T-cell (primary cell): ENCODE measurements at regions not wholly inside any gene's neighbourhood (a gene's known extent, or its start where the extent isn't known, plus 50 kb on each side); places are given as distances from the start of the nearest gene placed in this dataset.

Experiments used
- ATAC-seq, 4 experiments: fragments of 200-7000 bp in 3 of 4; fragments of 150-1000 bp in 1 of 4; cut with Tn5 transposase; replicated peaks in 1 of 4; 1 replicate in 3 of 4; 2 replicates in 1 of 4; pipeline ENCODE4 v1.10.0; 2021; ENCODE audit warnings: moderate library complexity in 3 of 4, mild to moderate bottlenecking in 2 of 4, moderate number of reproducible peaks in 1 of 4
- CTCF ChIA-PET, 2 donors: fragments of 300-600 bp; sonication (Branson Sonifier 250); formaldehyde crosslinking; loops; one replicate each; lab custom pipeline; 2022; ENCODE audit warnings: antibody characterized with exemption in 2 of 2; lab: Charles Lee
- POLR2A ChIA-PET, 2 donors: fragments of 300-600 bp; sonication (Branson Sonifier 250); formaldehyde crosslinking; loops; one replicate each; lab custom pipeline; 2022; ENCODE audit warnings: antibody characterized with exemption in 2 of 2; lab: Charles Lee
- DNase-seq, 35 experiments: peaks; one replicate each; pipeline versions ENCODE4 v3.0.0 to v3.0.0-alpha.2; 2013 to 2023
- H3K27ac ChIP-seq: one replicate; pipeline ENCODE4 v1.5.1; 2013; ENCODE audit warnings: low read length
- H3K27me3 ChIP-seq, 2 experiments: replicated peaks in 1 of 2; 1 replicate in 1 of 2; 2 replicates in 1 of 2; pipeline versions ENCODE4 v1.6.1 to v1.7.0; 2013; ENCODE audit warnings: low read length in 1 of 2, mixed read lengths in 1 of 2; ENCODE audit not compliant: control insufficient read depth in 2 of 2, insufficient read depth in 2 of 2; ENCODE audit errors: extremely low read depth in 1 of 2
- H3K36me3 ChIP-seq, 2 donors: 1 replicate in 1 of 2; 2 replicates in 1 of 2; pipeline versions ENCODE4 v1.6.1 to v1.7.0; 2013; ENCODE audit warnings: low read length in 1 of 2; ENCODE audit not compliant: control insufficient read depth in 2 of 2, insufficient read depth in 1 of 2; ENCODE audit errors: extremely low read depth in 1 of 2
- H3K4me1 ChIP-seq, 2 experiments: 1 replicate in 1 of 2; 2 replicates in 1 of 2; pipeline versions ENCODE4 v1.6.1 to v1.7.0; 2013; ENCODE audit warnings: low read length in 2 of 2, mixed read lengths in 1 of 2; ENCODE audit not compliant: insufficient read depth in 2 of 2, control insufficient read depth in 1 of 2; ENCODE audit errors: extremely low read depth in 1 of 2
- H3K4me3 ChIP-seq, 2 donors: 1 replicate in 1 of 2; 2 replicates in 1 of 2; pipeline versions ENCODE4 v1.5.1 to v1.7.0; 2013; ENCODE audit warnings: mild to moderate bottlenecking in 2 of 2, low read length in 1 of 2, moderate library complexity in 1 of 2; ENCODE audit not compliant: control insufficient read depth in 1 of 2; ENCODE audit errors: extremely low read depth in 1 of 2
- H3K9me3 ChIP-seq: 2 replicates; pipeline ENCODE4 v1.7.0; 2013
- H3K27ac Mint-ChIP-seq, 2 donors: one replicate each; pipeline ENCODE4 v1.8.0; 2020 to 2021; ENCODE audit warnings: mild to moderate bottlenecking in 2 of 2, mixed read lengths in 2 of 2
- H3K27me3 Mint-ChIP-seq, 2 donors: one replicate each; pipeline ENCODE4 v1.8.0; 2021 to 2022; ENCODE audit warnings: mixed read lengths in 2 of 2
- H3K36me3 Mint-ChIP-seq: one replicate; pipeline ENCODE4 v1.8.0; 2021; ENCODE audit warnings: mixed read lengths
- H3K4me1 Mint-ChIP-seq, 3 donors: one replicate each; pipeline ENCODE4 v1.8.0; 2020 to 2022; ENCODE audit warnings: mixed read lengths in 3 of 3, mild to moderate bottlenecking in 1 of 3
- H3K4me3 Mint-ChIP-seq, 3 donors: one replicate each; pipeline ENCODE4 v1.8.0; 2020 to 2022; ENCODE audit warnings: mild to moderate bottlenecking in 3 of 3, mixed read lengths in 3 of 3, moderate library complexity in 3 of 3
- H3K9me3 Mint-ChIP-seq, 3 donors: one replicate each; pipeline ENCODE4 v1.8.0; 2020 to 2022; ENCODE audit warnings: mixed read lengths in 3 of 3
- WGBS: methylation state at CpG from one replicate; pipeline ENCODE4 v1.1.5; 2013; ENCODE audit warnings: missing lambda C conversion rate; ENCODE audit not compliant: insufficient coverage; 5-methylcytosine and 5-hydroxymethylcytosine counted together

- no peak for ATAC-seq
These were observed 190.3 kb upstream of the SLC8A1 start for GRCh38 chr2:40642237-40642636.

GRCh38 chr2:40642726-40643125, 190.8 kb upstream of the SLC8A1 start:
- ATAC-seq (no peak), DNase-seq (no peak)
- no peaks in the 10 kb centered on the region for H3K36me3 ChIP-seq
- WGBS = no CpG with 5 or more reads among the region's 2 CpGs
- Mint-ChIP-seq H3K27me3 (no peaks in the 10 kb centered on the region), H3K9me3 (peaks cover 0 to 5% (median 2%) of the 10 kb centered on the region in 3 donors), H3K4me1 (no peaks in the 10 kb centered on the region), H3K27ac (no peak overlapping the region), H3K4me3 (no peak overlapping the region), H3K36me3 (no peaks in the 10 kb centered on the region)
- no peaks in the 10 kb centered on the region for H3K27me3 ChIP-seq
- no peak overlapping the region for H3K4me3 ChIP-seq
- no peaks in the 10 kb centered on the region for H3K4me1 ChIP-seq
- ChIA-PET POLR2A (no interaction called here), CTCF (no interaction called here)
- no peak overlapping the region for H3K27ac ChIP-seq
- no peaks in the 10 kb centered on the region for H3K9me3 ChIP-seq

More at GRCh38 chr2:40642237-40642636, 190.3 kb upstream of the SLC8A1 start:
- Histone ChIP-seq H3K27ac (no peak overlapping the region), H3K27me3 (no peaks in the 10 kb centered on the region), H3K9me3 (no peaks in the 10 kb centered on the region), H3K4me1 (no peaks in the 10 kb centered on the region), H3K4me3 (no peak overlapping the region), H3K36me3 (no peaks in the 10 kb centered on the region)
- no peaks in the 10 kb centered on the region for H3K27me3 Mint-ChIP-seq
- no peak overlapping the region for H3K27ac Mint-ChIP-seq
- CTCF ChIA-PET = no interaction called here
- H3K36me3 Mint-ChIP-seq = no peaks in the 10 kb centered on the region
- no CpG with 5 or more reads among the region's 1 CpG for WGBS
- peaks cover 0 to 5% (median 2%) of the 10 kb centered on the region in 3 donors for H3K9me3 Mint-ChIP-seq
- H3K4me1 Mint-ChIP-seq = no peaks in the 10 kb centered on the region
- POLR2A ChIA-PET = no interaction called here
- DNase-seq = no peak
- no peak overlapping the region for H3K4me3 Mint-ChIP-seq

DNA sequence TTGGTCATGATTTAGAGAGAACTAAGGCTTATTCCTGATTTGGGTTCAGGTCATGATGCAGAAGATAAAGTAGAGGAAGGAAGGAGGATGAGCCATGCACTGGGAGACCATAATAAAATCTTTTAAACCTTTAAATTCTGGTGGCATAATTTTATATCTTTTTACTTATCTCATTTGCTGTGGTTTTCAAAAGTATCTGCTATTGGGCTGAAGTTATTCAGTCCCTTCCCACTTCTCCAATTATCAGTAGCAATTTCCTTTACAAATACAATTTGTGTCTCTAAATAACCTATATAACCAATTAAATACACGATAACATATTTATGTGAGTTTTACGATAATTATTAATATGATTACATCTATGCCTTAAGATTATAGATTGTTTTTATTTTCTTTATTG, 194.8 kb upstream of the SLC8A1 start:
- ChIA-PET CTCF (no interaction called here), POLR2A (no interaction called here)
- no peak for ATAC-seq
- Mint-ChIP-seq H3K4me1 (no peaks in the 10 kb centered on the region), H3K4me3 (no peak overlapping the region), H3K9me3 (peaks cover 0 to 5% (median 2%) of the 10 kb centered on the region in 3 donors), H3K36me3 (no peaks in the 10 kb centered on the region), H3K27ac (no peak overlapping the region), H3K27me3 (no peaks in the 10 kb centered on the region)
- Histone ChIP-seq H3K9me3 (no peaks in the 10 kb centered on the region), H3K27ac (no peak overlapping the region), H3K36me3 (no peaks in the 10 kb centered on the region), H3K4me3 (no peak overlapping the region), H3K4me1 (no peaks in the 10 kb centered on the region), H3K27me3 (no peaks in the 10 kb centered on the region)
- no peak for DNase-seq
- WGBS = no CpG with 5 or more reads among the region's 2 CpGs

GRCh38 chr2:40652155-40652554, 200.3 kb upstream of the SLC8A1 start:
- WGBS = no CpG with 5 or more reads among the region's 5 CpGs
- Histone ChIP-seq H3K27ac (no peak overlapping the region), H3K27me3 (no peaks in the 10 kb centered on the region), H3K9me3 (no peaks in the 10 kb centered on the region), H3K4me1 (no peaks in the 10 kb centered on the region), H3K36me3 (no peaks in the 10 kb centered on the region), H3K4me3 (no peak overlapping the region)
- DNase-seq = no peak
- no peak overlapping the region for H3K27ac Mint-ChIP-seq
- ChIA-PET POLR2A (no interaction called here), CTCF (no interaction called here)
- ATAC-seq = no peak
- no peaks in the 10 kb centered on the region for H3K4me1 Mint-ChIP-seq
- H3K9me3 Mint-ChIP-seq = no peaks in the 10 kb centered on the region
- H3K36me3 Mint-ChIP-seq = no peaks in the 10 kb centered on the region
- no peaks in the 10 kb centered on the region for H3K27me3 Mint-ChIP-seq
- H3K4me3 Mint-ChIP-seq = no peak overlapping the region

DNA sequence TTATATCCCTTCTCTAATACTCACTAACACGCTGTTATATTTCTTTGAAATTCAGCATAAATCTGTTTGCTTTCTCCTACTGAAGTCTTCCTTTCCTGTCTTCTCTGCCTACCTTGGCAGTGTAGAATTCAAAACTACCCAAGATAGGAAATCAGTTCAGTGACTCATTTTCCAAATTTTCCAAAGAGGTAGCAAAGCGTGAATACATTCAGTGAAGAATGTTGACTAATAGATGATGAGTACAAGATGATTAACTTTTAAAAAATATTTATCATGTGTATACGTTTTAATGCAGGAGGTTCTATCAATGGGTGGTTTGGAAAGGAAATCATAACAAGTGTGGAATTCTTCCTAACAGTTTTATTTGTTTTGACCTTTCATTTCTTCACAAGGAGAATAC, 201.9 kb upstream of the SLC8A1 start:
- no peaks in the 10 kb centered on the region for H3K4me1 Mint-ChIP-seq
- ChIA-PET POLR2A (no interaction called here), CTCF (no interaction called here)
- no peak overlapping the region for H3K27ac ChIP-seq
- H3K36me3 Mint-ChIP-seq = no peaks in the 10 kb centered on the region
- H3K27me3 Mint-ChIP-seq = no peaks in the 10 kb centered on the region
- H3K4me3 Mint-ChIP-seq = no peak overlapping the region
- H3K9me3 ChIP-seq = no peaks in the 10 kb centered on the region
- DNase-seq = no peak
- peaks cover 0 to 3% (median 3%) of the 10 kb centered on the region in 3 donors for H3K9me3 Mint-ChIP-seq
- no peak overlapping the region for H3K4me3 ChIP-seq
- no peak overlapping the region for H3K27ac Mint-ChIP-seq
- ATAC-seq = no peak
- no peaks in the 10 kb centered on the region for H3K4me1 ChIP-seq
- H3K36me3 ChIP-seq = no peaks in the 10 kb centered on the region
- WGBS = 88% methylated on average over 1 of the region's 3 CpGs
- no peaks in the 10 kb centered on the region for H3K27me3 ChIP-seq

DNA sequence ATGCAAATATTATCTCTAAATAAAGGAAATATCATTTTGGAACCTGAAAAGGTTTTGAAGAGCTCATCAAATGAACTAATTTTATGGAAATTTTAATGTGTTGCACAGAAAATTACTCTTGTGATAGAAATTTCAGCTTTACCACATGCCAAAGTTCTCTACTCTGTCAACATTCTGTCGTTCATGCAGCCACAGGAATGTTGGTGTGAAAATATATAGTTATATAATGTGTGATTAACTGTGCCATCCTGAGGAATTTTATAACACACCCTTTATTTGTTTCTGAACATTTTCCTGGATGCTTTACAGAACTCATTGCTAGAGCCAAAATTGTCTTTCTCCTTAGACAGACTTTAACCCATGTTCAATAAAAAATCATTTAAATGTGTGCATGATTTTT, 202.5 kb upstream of the SLC8A1 start:
- H3K4me3 ChIP-seq = no peak overlapping the region
- no peak overlapping the region for H3K27ac ChIP-seq
- Mint-ChIP-seq H3K27ac (no peak overlapping the region), H3K9me3 (peaks cover 0 to 3% (median 3%) of the 10 kb centered on the region in 3 donors), H3K36me3 (no peaks in the 10 kb centered on the region), H3K4me1 (no peaks in the 10 kb centered on the region), H3K4me3 (no peak overlapping the region), H3K27me3 (no peaks in the 10 kb centered on the region)
- no peaks in the 10 kb centered on the region for H3K9me3 ChIP-seq
- POLR2A ChIA-PET = no interaction called here
- ATAC-seq (no peak), DNase-seq (no peak)
- H3K27me3 ChIP-seq = no peaks in the 10 kb centered on the region
- H3K4me1 ChIP-seq = no peaks in the 10 kb centered on the region
- no peaks in the 10 kb centered on the region for H3K36me3 ChIP-seq
- no CpG with 5 or more reads among the region's 1 CpG for WGBS
- CTCF ChIA-PET = no interaction called here

GRCh38 chr2:40658941-40659340, 207.1 kb upstream of the SLC8A1 start:
- no CpG with 5 or more reads among the region's 1 CpG for WGBS
- no peaks in the 10 kb centered on the region for H3K4me1 Mint-ChIP-seq
- Histone ChIP-seq H3K36me3 (no peaks in the 10 kb centered on the region), H3K9me3 (no peaks in the 10 kb centered on the region), H3K4me3 (no peak overlapping the region), H3K27ac (no peak overlapping the region), H3K4me1 (no peaks in the 10 kb centered on the region), H3K27me3 (no peaks in the 10 kb centered on the region)
- ChIA-PET POLR2A (no interaction called here), CTCF (no interaction called here)
- H3K27ac Mint-ChIP-seq = no peak overlapping the region
- no peak for DNase-seq
- H3K4me3 Mint-ChIP-seq = no peak overlapping the region
- no peak for ATAC-seq
- H3K36me3 Mint-ChIP-seq = no peaks in the 10 kb centered on the region
- H3K9me3 Mint-ChIP-seq = peaks cover 3 to 6% (median 3%) of the 10 kb centered on the region in 3 donors
- H3K27me3 Mint-ChIP-seq = no peaks in the 10 kb centered on the region
